ENCODE measurements at regions not wholly inside any gene's neighbourhood (a gene's known extent, or its start where the extent isn't known, plus 50 kb on each side); places are given as distances from the start of the nearest gene placed in this dataset.
"Not testable (repeated sequence)": the region's sequence is repeated elsewhere in the genome, so short reads cannot be mapped to it uniquely, and the experiment has no call there.

GRCh38 chr9:102354041-102354440 is 615.6 kb upstream of the GRIN3A start:
- 67 to 88% methylated on average over 1 of the region's 1 CpG for WGBS, 2 donors (ENCODE audit: low coverage in 1 of 2)
- no peaks in the 10 kb centered on the region for H3K36me3 ChIP-seq
- no peaks in the 10 kb centered on the region for H3K4me1 ChIP-seq
- no peak overlapping the region for H3K27ac ChIP-seq
- no peak for ATAC-seq
- TF ChIP-seq EP300 (IDR thresholded peaks at IDR 0.05) = no peak
- no peak for TF ChIP-seq CTCF (IDR thresholded peaks at IDR 0.05)
- no peak for TF ChIP-seq POLR2AphosphoS5 (IDR thresholded peaks at IDR 0.05)
- TF ChIP-seq POLR2A (IDR thresholded peaks at IDR 0.05) = no peak
- no peaks in the 10 kb centered on the region for H3K27me3 ChIP-seq
- no peak overlapping the region for H3K4me3 ChIP-seq
- H3K9me3 ChIP-seq = peaks cover 0 to 6% (median 0%) of the 10 kb centered on the region in 3 donors

- WGBS, 2 donors (ENCODE audit: low coverage in 1 of 2) = no CpG with 5 or more reads among the region's 6 CpGs
- not testable (repeated sequence) for H3K4me3 ChIP-seq, H3K4me1 ChIP-seq, H3K9me3 ChIP-seq, H3K36me3 ChIP-seq, ATAC-seq, H3K27ac ChIP-seq, H3K27me3 ChIP-seq
Observed at GRCh38 chr9:102337471-102337870, 599.0 kb upstream of the GRIN3A start.

- H3K9me3 ChIP-seq = no peaks in the 10 kb centered on the region
- H3K4me1 ChIP-seq = no peaks in the 10 kb centered on the region
- no peak for ATAC-seq
- H3K27me3 ChIP-seq = no peaks in the 10 kb centered on the region
- H3K4me3 ChIP-seq = no peak overlapping the region
- WGBS, 2 donors (ENCODE audit: low coverage in 1 of 2) = no CpG with 5 or more reads among the region's 1 CpG
- TF ChIP-seq POLR2A (IDR thresholded peaks at IDR 0.05) (no peak), POLR2AphosphoS5 (IDR thresholded peaks at IDR 0.05) (no peak), CTCF (IDR thresholded peaks at IDR 0.05) (no peak), EP300 (IDR thresholded peaks at IDR 0.05) (no peak)
- no peaks in the 10 kb centered on the region for H3K36me3 ChIP-seq
- H3K27ac ChIP-seq = no peak overlapping the region
Observed at GRCh38 chr9:102309379-102309778, 570.9 kb upstream of the GRIN3A start.

- H3K36me3 ChIP-seq = no peaks in the 10 kb centered on the region
- 64 to 67% methylated on average over 3 of the region's 3 CpGs for whole genome bisulfite sequencing, 2 donors (ENCODE audit: low coverage in 1 of 2)
- H3K4me3 ChIP-seq = no peak overlapping the region
- ATAC-seq = no peak
- H3K27ac ChIP-seq = no peak overlapping the region
- no peak for TF ChIP-seq EP300 (IDR thresholded peaks at IDR 0.05)
- H3K27me3 ChIP-seq = no peaks in the 10 kb centered on the region
- no peaks in the 10 kb centered on the region for H3K4me1 ChIP-seq
- no peaks in the 10 kb centered on the region for H3K9me3 ChIP-seq
Observed at GRCh38 chr9:102295188-102295587, 556.7 kb upstream of the GRIN3A start.

- Histone ChIP-seq H3K4me1 (no peaks in the 10 kb centered on the region), H3K4me3 (no peak overlapping the region), H3K9me3 (no peaks in the 10 kb centered on the region), H3K36me3 (no peaks in the 10 kb centered on the region), H3K27me3 (no peaks in the 10 kb centered on the region), H3K27ac (no peak overlapping the region)
- WGBS, 2 donors (ENCODE audit: low coverage in 1 of 2) = 46 to 60% methylated on average over 2 of the region's 2 CpGs
- TF ChIP-seq EP300 (IDR thresholded peaks at IDR 0.05) (no peak), POLR2A (IDR thresholded peaks at IDR 0.05) (no peak), POLR2AphosphoS5 (IDR thresholded peaks at IDR 0.05) (no peak), CTCF (IDR thresholded peaks at IDR 0.05) (no peak)
- ATAC-seq = no peak
Observed at GRCh38 chr9:102273952-102274351, 535.5 kb upstream of the GRIN3A start.

GRCh38 chr9:102253099-102253498 is 514.7 kb upstream of the GRIN3A start:
- H3K36me3 ChIP-seq = no peaks in the 10 kb centered on the region
- H3K9me3 ChIP-seq = no peaks in the 10 kb centered on the region
- no peak overlapping the region for H3K27ac ChIP-seq
- 66 to 67% methylated on average over 1 to 3 of the region's 3 CpGs for WGBS, 2 donors (ENCODE audit: low coverage in 1 of 2)
- TF ChIP-seq EP300 (IDR thresholded peaks at IDR 0.05) (no peak), POLR2AphosphoS5 (IDR thresholded peaks at IDR 0.05) (no peak), POLR2A (IDR thresholded peaks at IDR 0.05) (no peak), CTCF (IDR thresholded peaks at IDR 0.05) (no peak)
- no peak for ATAC-seq
- H3K4me1 ChIP-seq = no peaks in the 10 kb centered on the region
- H3K4me3 ChIP-seq = no peak overlapping the region
- no peaks in the 10 kb centered on the region for H3K27me3 ChIP-seq
